Fibroblast of skin of right biceps (primary cell): ENCODE measurements at regions not wholly inside any gene's neighbourhood (a gene's known extent, or its start where the extent isn't known, plus 50 kb on each side); places are given as distances from the start of the nearest gene placed in this dataset.

Experiments
- DNase-seq: peaks from one replicate; pipeline ENCODE4 v3.0.0-alpha.2; 2013

DNA sequence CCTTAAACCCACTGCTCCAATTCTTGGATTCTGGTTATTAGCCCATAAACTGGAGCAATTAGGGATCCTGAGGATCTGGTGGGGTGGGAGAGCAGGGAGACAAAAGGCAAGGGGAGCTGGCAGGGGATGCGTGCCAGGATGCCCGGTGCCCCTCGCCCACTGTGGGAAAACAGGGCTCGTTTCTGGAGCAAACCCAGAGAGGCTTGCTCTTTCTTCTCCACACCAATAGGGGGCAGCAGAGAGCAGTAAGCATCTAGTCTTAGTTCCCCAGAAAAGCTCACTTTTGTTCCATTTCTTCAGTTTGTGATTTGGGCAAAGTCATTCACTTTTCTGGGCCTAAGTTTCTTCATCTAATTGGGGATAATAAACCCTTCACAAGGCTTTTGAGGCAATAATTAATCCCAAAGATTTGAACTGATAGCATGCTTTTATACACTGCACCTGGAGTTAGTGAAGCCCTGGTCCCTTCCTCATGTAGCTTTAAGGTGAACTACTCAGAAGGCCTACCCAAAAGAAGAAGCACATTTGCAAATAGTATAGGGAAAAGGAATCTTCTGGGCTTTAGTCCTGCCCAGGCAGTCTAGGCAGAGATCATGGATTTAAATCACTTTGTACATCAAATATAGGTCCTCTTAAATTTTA, 160.6 kb upstream of the USP24 start:
- peak; percentile 62 for DNase-seq

DNA sequence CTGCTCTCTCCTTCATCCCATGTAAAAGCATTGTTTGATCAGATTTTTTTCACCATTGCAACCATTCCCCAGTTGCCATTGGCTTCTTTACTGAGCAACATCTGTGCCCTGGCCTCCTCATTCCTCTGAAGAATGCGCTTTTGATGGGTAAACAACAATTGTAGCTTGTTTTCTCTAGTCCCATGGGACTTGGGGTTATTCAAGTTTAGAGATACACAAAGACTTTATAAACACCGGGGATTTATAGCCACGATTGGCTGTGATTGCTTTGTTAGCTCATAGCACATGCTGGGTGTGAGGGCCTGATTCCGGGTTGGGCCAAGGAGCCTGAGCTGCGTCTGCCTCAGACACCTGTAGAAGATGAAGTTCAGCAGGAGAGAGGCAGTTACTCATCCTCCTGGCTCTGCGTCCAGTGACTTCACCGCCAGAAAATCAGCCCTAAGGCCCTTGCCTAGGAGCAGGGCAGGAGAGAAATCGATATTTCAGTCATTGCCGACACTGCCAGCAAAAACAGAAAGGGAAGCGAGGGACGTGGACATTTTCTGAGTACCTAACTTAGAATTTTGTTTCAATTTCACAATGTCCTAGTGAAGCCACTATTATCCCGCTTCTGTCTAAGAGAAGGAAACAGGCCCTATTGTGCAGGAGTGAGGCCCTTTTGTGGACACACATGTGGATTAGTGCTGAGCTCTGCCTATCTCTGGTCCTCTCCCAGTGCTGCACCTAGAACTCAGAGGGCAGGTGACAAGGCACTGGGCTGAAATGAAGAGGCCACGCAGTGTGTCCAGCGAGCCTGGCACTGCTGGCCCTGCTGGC, 159.8 kb upstream of the USP24 start:
- DNase-seq, result no peak

DNA sequence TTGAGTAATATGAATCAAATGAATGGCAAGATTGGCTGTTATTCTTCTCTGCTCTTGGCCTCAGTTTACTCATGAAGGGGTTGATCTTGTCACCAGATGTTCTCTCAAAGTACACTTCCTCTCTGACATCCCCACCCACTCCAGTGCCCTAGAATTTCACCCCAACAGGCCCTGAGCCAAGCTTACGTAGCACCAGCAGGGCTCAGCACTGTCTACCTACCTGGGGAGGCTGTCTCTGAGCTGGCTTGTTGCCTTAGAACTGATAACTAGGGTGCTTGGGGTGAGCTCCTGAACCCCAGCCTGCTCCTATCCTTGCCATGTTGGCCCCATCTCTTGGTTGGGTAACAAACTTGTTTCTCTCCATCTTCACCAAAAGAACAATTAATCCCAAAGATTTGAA, 159.1 kb upstream of the USP24 start:
- no peak for DNase-seq

DNA sequence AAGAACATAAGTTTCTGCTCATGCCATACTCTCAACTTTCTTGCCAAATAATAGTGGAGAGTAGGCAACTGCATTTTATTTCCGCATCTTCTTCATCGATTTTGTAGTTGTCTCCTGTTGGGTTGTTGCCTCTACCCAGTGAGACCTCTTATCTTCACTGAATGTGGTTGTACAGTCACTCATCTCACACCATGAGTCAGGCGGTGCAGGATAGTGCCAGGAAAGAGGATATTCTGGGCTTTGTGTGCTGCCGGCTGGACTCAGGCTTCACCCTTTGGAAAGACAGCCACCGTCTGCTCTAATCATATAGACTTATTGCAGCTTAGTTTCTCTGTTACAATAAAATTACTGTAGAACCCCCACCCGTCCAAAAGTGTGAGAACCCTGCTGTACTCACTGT, 154.3 kb upstream of the USP24 start:
- peak; percentile 49 for DNase-seq

DNA sequence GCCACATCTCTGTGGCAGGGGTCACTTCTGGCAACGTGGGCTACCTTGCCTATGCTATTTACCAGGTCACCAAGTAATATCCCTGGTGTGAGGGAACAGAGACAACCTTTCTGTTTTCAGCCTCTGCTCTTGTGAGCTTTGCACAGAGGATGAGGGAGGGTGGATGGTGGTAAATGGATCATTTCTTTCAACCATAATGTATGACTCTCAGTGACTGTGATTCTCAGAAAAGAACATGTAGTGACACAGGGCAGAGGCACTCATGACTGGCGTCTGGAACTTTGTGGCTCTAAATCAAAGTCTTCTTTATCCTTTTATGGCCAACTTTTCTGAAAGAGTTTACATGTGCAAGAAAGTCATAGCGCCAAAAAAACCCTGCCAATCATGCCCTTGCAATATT, 153.5 kb upstream of the USP24 start:
- DNase-seq, result no peak

DNA sequence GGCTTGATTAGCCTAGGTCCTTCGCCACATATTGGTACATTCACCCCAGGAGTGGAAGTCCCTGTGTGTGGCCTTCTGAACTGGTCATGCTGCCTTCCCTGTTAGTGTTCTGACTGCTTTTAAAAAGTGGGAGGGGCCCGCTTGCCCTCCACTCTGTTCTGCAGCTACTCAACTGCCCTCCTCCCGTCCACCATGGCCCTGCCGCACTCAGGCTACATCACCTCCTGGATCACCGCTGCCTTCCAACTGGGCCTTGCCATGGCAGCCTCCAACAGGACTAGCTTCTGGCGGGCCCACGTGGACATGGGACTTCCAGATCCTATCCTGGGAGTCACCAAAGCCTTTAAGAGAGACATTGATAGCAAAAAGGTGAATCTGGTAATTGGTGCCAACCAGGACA, 152.1 kb upstream of the USP24 start:
- DNase-seq, result no peak

DNA sequence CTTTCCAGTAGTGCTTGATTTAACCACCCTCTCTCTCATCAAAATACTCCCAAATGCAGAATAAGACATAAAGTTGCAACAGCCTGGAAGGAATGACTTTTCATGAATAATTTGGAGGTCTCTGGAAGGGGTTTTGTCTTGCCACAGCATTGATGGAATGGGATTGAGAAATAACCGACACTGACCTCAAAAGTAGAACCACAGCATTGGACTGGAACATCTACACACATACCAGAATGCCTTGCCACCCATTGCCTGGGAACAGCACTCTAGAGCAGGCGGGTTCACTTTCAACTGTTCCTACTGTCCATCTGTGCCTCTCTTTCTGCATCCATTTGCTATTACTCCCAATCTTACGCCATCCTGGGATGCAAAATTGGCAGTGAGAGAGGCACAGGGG, 149.1 kb upstream of the USP24 start:
- DNase-seq, result no peak

DNA sequence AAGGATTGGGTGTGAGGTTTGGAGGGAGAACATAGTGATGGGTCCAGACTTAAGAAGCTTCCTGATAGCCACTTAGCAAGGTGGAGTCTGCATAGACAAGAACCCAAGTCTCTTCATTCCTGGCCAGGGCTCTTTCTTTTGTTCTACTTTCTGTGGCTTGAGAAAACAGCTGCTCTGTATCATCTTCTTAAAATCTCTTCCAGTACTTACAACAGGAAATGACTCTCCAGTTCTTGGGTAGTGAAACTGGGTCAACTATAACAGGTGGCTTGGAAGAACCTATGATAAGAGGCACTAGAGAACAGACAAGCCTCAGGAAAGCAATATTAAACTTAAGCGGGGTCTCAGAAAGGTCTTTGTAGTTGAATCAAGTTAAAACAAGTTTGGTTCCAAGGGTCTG, 148.1 kb upstream of the USP24 start:
- DNase-seq, result peak; percentile 30

DNA sequence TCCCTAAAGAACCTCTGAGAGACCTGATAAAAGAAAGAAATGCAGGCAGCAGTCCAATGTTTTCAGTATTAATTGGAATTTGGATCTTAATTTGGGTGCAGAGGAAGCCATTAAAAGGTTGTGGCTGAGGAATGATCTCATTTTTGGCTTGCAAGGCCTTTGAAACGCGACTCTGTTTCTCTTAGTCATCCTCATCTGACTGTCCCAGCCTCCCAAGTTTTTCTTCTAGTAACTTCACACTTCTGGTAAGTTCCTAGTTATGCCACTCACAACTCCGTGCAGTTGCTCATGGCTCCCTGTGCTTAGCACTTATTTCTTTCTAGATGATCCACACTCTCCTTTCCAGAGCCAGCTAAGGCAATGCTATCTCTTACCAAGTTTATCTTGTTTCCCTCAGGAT, 147.4 kb upstream of the USP24 start:
- peak; percentile 81 for DNase-seq

DNA sequence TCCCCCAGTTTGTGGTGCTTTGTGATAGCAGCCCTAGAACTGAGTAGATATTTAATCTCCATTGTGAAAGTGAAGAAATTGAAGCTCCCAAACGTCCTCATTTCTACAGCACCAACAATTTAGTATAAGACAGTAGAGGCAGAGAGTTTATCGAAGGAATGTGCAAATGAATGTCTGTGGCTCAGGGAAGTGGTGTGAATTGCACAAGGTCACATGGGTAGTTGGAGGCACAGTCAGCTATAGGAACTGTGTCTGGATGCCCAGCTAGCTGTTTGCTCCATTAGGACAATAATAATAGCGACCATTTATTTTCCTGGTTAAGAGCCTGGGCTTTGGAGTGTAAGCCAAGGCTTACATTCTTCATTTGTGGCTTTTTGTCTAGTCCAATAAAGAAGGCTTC, 144.4 kb upstream of the USP24 start:
- DNase-seq, result no peak

DNA sequence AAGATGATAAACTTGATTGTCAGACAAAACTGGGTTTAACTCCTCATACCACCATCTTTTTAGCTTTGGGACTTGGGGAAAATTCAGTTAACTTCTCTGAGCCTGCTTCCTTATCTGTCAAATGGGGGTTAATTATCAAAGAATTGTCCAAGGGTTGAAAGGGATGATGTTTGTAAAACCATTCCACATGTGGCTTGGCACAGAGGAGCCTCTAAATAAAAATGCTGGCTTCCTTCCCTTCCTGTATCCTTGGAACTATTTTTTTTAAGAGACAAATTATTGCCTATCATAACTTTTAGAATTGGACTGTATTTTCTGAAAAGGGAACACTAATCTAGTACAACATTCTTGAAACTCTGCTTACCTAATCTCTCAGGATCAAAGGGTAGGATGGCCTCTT, 143.4 kb upstream of the USP24 start:
- DNase-seq, result no peak

DNA sequence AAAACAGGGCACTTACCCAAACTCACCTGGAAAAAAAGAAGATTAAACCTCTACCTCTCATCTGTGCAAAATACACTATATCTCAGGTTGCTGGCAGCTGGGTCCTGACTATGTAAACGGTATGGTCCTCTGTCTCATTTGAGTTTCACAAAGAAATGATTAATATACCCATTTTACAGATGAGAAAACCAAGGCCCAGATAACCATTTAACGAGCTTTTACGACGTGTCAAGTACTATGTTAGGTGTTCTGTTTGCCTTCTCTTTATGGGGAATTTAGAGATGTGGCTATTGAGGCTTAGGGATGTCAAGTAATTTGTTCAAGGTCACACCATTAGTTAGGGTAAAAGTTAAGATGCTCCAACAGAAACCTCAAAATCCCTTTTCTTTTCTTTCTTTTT, 140.4 kb upstream of the USP24 start:
- DNase-seq, result no peak

DNA sequence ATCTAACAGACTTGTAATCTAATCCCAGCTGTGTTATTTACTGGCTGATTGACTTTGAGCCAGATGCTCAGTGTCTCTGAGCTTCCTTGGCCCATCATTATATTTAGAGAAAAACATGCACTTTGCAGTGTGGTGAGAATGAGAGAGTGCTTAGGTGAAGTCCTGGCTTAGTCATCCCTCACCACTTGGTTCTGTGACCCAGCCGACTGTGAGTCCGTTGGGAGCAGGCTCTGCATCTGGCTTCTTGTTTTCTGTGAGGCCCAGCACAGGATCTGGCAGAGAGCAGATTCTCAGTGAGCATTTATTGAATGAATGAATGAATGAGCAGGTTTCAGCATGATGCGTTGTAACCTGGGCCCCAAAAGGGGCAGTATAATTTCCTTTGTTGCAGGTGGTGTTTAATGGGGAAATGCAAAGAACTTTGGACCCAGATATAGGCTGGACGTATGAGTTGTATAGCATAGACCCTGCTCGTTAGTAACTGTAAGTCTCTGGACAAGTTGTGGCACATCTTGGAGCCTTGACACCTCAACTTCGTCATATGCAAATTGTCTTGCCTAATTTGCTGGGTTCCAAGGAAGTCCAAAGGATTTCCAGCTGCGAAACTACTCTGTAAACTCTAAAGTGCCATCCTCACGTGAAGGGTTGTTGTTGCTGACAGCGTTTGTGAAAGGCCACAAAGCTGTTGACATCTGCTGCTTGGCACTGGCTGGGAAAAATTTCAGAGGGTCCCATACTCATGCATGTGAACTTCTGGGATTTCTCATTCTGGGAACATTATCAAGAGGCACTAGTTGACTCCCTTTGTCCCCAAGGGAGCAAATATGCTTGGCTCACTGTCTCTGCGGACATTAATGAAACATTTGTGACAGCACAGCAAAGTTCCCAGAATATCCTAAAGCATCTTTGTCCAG, 138.8 kb upstream of the USP24 start:
- DNase-seq, result no peak

DNA sequence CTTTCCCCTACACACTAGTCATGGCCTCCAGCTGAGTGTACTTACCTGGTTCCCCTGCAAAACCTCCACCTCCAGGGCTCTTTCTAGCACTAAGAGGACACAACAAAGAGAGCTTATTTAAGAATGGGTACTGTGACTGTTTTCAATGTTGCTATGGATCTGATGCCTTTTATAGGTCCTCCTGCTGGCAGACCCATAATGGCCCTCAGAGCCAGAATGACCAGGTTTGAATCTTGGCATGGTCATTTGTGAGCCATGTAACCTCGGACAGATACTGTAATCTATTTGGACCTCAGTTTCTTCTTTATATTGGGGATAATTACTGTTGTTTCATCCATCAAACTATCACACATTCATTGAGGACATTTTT, 137.6 kb upstream of the USP24 start:
- no peak for DNase-seq

DNA sequence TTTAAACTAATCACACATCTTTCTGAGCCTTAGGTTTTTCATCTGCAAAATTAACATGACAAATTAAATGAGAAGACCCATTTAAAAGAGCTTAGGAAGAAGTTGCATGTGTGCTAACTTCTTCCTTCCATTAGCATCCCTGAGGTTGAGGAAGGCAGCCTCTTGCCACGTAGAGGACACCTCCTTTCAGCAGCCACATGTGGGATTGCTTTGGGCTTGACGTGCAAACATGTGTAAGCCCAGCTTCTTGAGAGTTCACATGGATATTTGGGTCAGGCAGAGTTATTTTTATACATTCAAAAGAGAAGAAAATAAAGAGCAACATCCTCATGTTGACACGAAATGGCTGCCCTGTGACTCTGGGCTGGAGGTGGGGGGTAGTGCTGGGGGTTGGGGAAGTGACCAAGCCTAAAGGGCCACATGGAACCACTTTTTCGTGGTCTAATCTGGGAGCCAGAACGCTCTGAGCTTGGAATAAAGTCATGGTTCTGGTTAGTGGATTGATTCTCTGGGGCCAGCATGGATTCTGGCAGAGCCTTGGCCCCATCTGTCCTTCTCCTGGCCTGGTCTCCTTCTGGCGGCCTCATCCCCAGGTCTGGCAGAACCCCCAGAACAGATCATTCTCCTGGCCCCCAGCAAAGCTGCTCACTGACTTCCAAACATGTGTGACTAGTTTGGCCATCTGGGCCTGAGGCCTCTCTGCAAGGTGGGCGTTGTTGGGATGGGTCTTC, 137.1 kb upstream of the USP24 start:
- DNase-seq, result no peak

DNA sequence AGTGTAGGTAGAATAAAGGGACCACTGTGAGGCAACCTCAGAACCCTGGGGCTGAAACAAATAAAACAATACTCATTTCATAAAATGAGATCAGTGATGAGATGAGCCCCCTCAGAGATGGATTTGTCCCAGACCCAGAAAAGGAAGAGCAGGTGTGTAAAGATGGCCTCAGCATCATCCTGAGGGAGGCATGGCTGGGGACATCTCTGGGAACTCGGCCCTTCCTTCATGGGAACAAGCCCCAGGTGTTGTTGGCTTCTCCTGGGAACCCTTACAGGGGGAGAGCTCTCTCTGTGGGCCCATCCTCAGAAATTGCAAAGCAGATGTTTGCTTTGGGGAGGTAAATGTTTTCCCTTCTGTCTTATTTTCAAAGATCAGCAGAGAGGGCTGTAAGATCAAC, 133.2 kb upstream of the USP24 start:
- DNase-seq, result no peak

DNA sequence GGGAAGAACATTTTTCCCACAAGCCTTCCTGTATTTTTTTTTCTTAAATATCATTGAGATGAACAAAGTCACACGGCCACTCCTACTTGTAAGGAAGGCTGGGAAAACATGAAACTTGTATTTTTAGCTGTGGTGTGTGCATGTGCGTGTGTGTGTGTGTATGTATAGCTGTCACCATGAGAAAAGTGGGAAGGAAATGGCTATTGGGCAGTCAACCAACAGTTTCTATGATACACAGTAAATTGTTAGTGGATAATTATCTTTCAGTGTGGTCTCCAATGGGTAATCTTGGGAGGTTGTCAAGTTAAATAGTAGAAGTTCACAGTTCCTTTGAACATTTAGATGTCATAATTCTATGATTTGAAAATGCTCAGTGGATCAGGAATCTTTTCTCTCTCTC, 132.7 kb upstream of the USP24 start:
- DNase-seq, result peak; percentile 38

DNA sequence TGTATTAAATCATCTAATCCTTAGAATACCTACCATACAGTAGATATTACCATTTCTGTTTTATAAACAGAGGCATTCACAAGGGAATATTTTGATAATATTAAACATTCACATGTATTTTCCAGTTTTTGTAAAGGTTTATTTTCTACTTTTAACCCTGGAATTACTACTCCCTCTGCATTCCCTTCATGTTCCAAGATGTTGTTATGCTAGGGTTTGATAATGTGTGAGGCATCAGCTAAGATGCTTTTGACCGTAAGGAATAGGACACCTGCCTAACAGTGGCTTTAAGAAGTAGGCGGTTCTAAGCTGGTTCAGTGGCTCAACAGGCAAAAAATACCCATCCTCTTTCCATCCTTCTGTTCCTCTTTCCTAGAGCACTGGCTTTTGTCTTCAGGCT, 131.9 kb upstream of the USP24 start:
- no peak for DNase-seq

DNA sequence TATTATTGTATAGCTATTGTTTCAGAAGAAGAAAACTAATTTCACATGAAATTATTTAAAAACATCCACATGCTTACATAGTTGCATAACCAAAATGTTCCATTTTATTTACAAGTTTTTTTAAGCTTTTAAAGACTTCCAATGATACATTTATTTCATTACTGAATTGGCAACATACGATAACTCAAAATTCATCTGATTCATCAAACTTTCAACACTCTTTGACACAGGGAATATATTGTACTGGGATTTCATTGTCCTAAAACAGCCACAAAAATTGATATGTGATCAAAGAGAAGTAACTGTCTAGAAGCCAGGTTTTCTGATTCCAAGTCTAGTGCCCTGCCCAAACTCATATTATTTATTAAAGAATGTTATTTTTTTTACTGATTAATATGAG, 131.4 kb upstream of the USP24 start:
- DNase-seq, result no peak

DNA sequence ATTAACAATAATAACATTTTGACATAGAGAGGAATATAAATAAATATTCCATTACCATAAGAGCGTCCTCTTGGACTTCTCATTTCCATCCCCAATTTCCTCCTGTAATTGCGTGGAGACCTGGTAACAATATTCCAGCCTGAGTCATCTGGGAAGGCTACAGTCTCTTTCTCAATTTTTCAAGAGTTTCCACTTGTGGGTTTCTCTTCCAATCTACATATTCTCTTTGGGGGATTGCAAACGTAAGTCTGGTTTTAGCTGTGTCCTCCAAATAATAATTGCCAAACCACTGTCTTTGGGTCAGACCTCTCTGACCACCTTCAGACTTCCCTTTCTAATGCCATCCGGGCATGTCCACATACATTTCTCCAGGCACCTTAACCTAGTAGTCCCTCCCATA, 124.5 kb upstream of the USP24 start:
- no peak for DNase-seq

DNA sequence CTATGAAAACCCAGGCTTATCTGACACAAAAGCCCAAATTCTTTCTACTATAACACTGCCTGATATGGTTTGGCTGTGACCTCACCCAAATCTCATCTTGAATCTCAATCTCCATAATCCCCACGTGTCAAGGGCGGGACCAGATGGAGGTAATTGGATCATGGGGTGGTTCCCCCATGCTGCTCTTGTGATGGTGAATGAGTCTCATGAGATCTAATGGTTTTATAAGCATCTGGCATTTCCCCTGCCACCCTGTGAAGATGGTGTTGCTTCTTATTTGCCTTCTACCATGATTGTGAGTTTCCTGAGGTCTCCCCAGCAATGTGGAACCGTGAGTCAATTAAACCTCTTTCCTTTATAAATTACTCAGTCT, 123.3 kb upstream of the USP24 start:
- DNase-seq, result no peak

DNA sequence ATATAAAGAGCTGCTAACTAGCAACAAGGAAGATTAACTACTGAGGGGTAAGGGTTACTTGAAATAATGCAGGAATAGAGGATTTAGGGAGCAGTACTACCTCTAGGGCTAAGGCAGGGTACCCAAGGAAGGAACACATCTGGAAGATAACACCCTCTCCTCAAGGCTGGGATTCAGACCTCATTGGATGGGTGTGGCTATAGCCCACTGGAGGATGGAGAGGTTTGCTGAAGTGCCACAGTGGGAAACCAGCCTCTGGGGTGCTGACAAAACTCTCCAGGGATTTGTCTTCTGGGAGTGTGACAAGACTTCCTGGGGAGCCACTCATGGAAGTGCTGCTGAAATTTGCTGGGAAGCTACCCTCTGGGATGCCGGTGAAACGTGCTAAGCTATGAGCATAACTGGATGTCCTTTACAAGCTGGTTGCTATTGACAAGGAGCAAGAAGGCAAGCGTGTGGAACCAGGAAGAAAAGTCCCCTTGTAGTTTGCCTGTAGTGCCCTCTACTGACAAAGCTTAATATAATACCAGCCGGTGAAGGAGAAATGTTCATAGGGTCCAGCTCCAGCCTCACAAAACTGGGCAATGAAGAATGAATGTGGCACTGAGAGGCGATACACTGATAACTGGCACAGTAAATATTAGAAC, 122.8 kb upstream of the USP24 start:
- DNase-seq, result peak; percentile 66

DNA sequence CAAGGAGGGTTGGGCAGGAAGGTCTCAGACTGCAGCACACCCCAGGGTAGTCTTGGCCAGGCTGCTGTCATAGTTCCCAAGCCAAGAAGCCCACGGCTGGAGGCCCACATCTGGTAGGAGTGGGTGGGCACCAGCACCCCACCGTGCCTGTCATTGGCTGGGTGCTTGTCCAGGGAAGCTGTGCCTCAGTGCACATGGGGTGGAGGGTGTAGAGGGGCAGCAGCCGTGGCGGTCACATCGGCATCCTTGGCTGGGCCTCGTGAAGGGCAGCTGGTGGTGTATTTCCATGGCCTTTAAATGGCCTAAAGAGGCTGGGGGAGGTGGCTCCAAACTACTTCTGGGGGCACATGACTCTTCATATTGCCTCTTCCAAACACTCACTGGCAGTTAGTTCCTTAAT, 119.6 kb upstream of the USP24 start:
- DNase-seq, result no peak
